Astrocyte of the spinal cord (primary cell): ENCODE measurements at regions not wholly inside any gene's neighbourhood (a gene's known extent, or its start where the extent isn't known, plus 50 kb on each side); places are given as distances from the start of the nearest gene placed in this dataset.

ENCODE experiments used
- DNase-seq: peaks from one replicate; pipeline ENCODE4 v3.0.0; 2011; ENCODE audit warnings: low read depth, low spot score
- H3K4me3 ChIP-seq: 2 replicates; pipeline ENCODE4 v1.5.1; 2011; ENCODE audit warnings: low read depth, mild to moderate bottlenecking, low read length, moderate library complexity
- CTCF ChIP-seq: IDR thresholded peaks from 2 replicates; pipeline ENCODE4 v1.5.1; 2012; ENCODE audit warnings: low read depth, mild to moderate bottlenecking, low read length, inconsistent platforms
- in situ Hi-C: cut with HindIII; loops from 2 replicates; pipeline ENCODE4 v1.10.0; 2017; ENCODE audit warnings: low sequenced_read_pairs

GRCh38 chrX:45818913-45819312 is 618.2 kb upstream of the DIPK2B start:
- H3K4me3 ChIP-seq, result no peak overlapping the region
- TF ChIP-seq CTCF, result no peak
- DNase-seq, result no peak
- in situ Hi-C loops, result no loop called here

GRCh38 chrX:45815441-45815840 is 614.8 kb upstream of the DIPK2B start:
- in situ Hi-C loops, result no loop called here
- no peak for DNase-seq
- H3K4me3 ChIP-seq, result no peak overlapping the region
- TF ChIP-seq CTCF, result no peak

- no peak overlapping the region for H3K4me3 ChIP-seq
- DNase-seq, result no peak
- in situ Hi-C loops, result no loop called here
- no peak for TF ChIP-seq CTCF
These were observed 610.6 kb upstream of the DIPK2B start for GRCh38 chrX:45811326-45811725.

- in situ Hi-C loops, result no loop called here
- peak; percentile 67 for DNase-seq
These were observed 607.1 kb upstream of the DIPK2B start for GRCh38 chrX:45807572-45808425.

GRCh38 chrX:45806410-45807121 is 605.9 kb upstream of the DIPK2B start:
- no peak for TF ChIP-seq CTCF
- in situ Hi-C loops, result no loop called here
- DNase-seq, result peak; percentile 94
- H3K4me3 ChIP-seq, result peak overlapping the region; percentile 27

More at GRCh38 chrX:45807572-45808425, 607.1 kb upstream of the DIPK2B start:
- no peak overlapping the region for H3K4me3 ChIP-seq
- TF ChIP-seq CTCF, result no peak

- TF ChIP-seq CTCF, result no peak
- H3K4me3 ChIP-seq, result no peak overlapping the region
- DNase-seq, result no peak
- in situ Hi-C loops, result no loop called here
These were observed 603.6 kb upstream of the DIPK2B start for GRCh38 chrX:45804276-45804675.
